HG03064 (cell line): ENCODE measurements at regions not wholly inside any gene's neighbourhood (a gene's known extent, or its start where the extent isn't known, plus 50 kb on each side); places are given as distances from the start of the nearest gene placed in this dataset.
"Not testable (repeated sequence)": the region's sequence is repeated elsewhere in the genome, so short reads cannot be mapped to it uniquely, and the experiment has no call there.

Experiments
- ATAC-seq: cut with Tn5 transposase; IDR thresholded peaks from one replicate; pipeline ENCODE4 v1.9.1; 2021; ENCODE audit warnings: low read depth; ENCODE audit not compliant: unreplicated experiment

- ATAC-seq: no peak
Measured at GRCh38 chr6:92431502-92431901, 987.9 kb downstream of the EPHA7 start.

- ATAC-seq: no peak
Measured at GRCh38 chr6:92428448-92428847, 990.9 kb downstream of the EPHA7 start.

- no peak for ATAC-seq
Measured at GRCh38 chr6:92427453-92427852, 991.9 kb downstream of the EPHA7 start.

- no peak for ATAC-seq
Measured at GRCh38 chr6:92415656-92416055, 1003.7 kb downstream of the EPHA7 start.

GRCh38 chr6:92408350-92408749 is 1011.0 kb downstream of the EPHA7 start:
- ATAC-seq: no peak

GRCh38 chr6:92404281-92404680 is 1015.1 kb downstream of the EPHA7 start:
- ATAC-seq: no peak

GRCh38 chr6:92399911-92400310 is 1019.4 kb downstream of the EPHA7 start:
- ATAC-seq: no peak

GRCh38 chr6:92388706-92389105 is 1030.7 kb downstream of the EPHA7 start:
- ATAC-seq: not testable (repeated sequence)

GRCh38 chr6:92380803-92381601 is 1038.4 kb downstream of the EPHA7 start:
- ATAC-seq: no peak

- no peak for ATAC-seq
Measured at GRCh38 chr6:92377137-92377536, 1042.2 kb downstream of the EPHA7 start.

GRCh38 chr6:92376691-92377090 is 1042.7 kb downstream of the EPHA7 start:
- ATAC-seq: no peak

- no peak for ATAC-seq
Measured at GRCh38 chr6:92371211-92372208, 1047.8 kb downstream of the EPHA7 start.

- no peak for ATAC-seq
Measured at GRCh38 chr6:92369309-92369708, 1050.0 kb downstream of the EPHA7 start.

- no peak for ATAC-seq
Measured at GRCh38 chr6:92364948-92365541, 1054.3 kb downstream of the EPHA7 start.

GRCh38 chr6:92363111-92363510 is 1056.2 kb downstream of the EPHA7 start:
- no peak for ATAC-seq

GRCh38 chr6:92362404-92362803 is 1057.0 kb downstream of the EPHA7 start:
- ATAC-seq: no peak

GRCh38 chr6:92361990-92362389 is 1057.4 kb downstream of the EPHA7 start:
- no peak for ATAC-seq

- ATAC-seq: no peak
Measured at GRCh38 chr6:92354270-92354829, 1065.0 kb downstream of the EPHA7 start.

GRCh38 chr6:92352130-92352529 is 1067.2 kb downstream of the EPHA7 start:
- ATAC-seq: no peak

- no peak for ATAC-seq
Measured at GRCh38 chr6:92341201-92341600, 1078.2 kb downstream of the EPHA7 start.
